Endothelial cell (in vitro differentiated cells): ENCODE measurements at regions not wholly inside any gene's neighbourhood (a gene's known extent, or its start where the extent isn't known, plus 50 kb on each side); places are given as distances from the start of the nearest gene placed in this dataset.

Experiments
- DNase-seq: peaks from one replicate; pipeline ENCODE4 v3.0.0; 2021; ENCODE audit warnings: low spot score
- H3K27ac Mint-ChIP-seq: one replicate; pipeline ENCODE4 v1.8.0; 2021; ENCODE audit warnings: mixed read lengths, inconsistent platforms; ENCODE audit not compliant: unreplicated experiment
- H3K27me3 Mint-ChIP-seq: one replicate; pipeline ENCODE4 v1.8.0; 2021; ENCODE audit warnings: mild to moderate bottlenecking, moderate library complexity, mixed read lengths, inconsistent platforms; ENCODE audit not compliant: unreplicated experiment
- H3K36me3 Mint-ChIP-seq: one replicate; pipeline ENCODE4 v1.8.0; 2021; ENCODE audit warnings: mild to moderate bottlenecking, low read depth, mixed read lengths, inconsistent platforms; ENCODE audit not compliant: unreplicated experiment
- H3K4me1 Mint-ChIP-seq: one replicate; pipeline ENCODE4 v1.8.0; 2021; ENCODE audit warnings: mild to moderate bottlenecking, mixed read lengths, inconsistent platforms; ENCODE audit not compliant: unreplicated experiment
- H3K4me3 Mint-ChIP-seq: one replicate; pipeline ENCODE4 v1.8.0; 2021; ENCODE audit warnings: mild to moderate bottlenecking, mixed read lengths, inconsistent platforms; ENCODE audit not compliant: unreplicated experiment
- H3K9me3 Mint-ChIP-seq: one replicate; pipeline ENCODE4 v1.8.0; 2021; ENCODE audit warnings: mixed read lengths, inconsistent platforms; ENCODE audit not compliant: unreplicated experiment
- CTCF ChIP-seq: fragments of 200-600 bp; sonication (generic); IDR thresholded peaks from one replicate; pipeline ENCODE4 v1.5.0; 2021; ENCODE audit warnings: antibody characterized with exemption; ENCODE audit not compliant: unreplicated experiment

- Mint-ChIP-seq H3K36me3 (no peaks in the 10 kb centered on the region), H3K27ac (no peak overlapping the region), H3K27me3 (no peaks in the 10 kb centered on the region), H3K4me3 (no peak overlapping the region), H3K9me3 (no peaks in the 10 kb centered on the region), H3K4me1 (no peaks in the 10 kb centered on the region)
- DNase-seq: no peak
- no peak for TF ChIP-seq CTCF
Observed at GRCh38 chr4:141957416-141957815, 321.0 kb downstream of the IL15 start.

GRCh38 chr4:141962486-141962885 lies 326.1 kb downstream of the IL15 start:
- no peak overlapping the region for H3K27ac Mint-ChIP-seq

GRCh38 chr4:141971869-141972268 lies 335.5 kb downstream of the IL15 start:
- H3K27me3 Mint-ChIP-seq: peaks cover 2% of the 10 kb centered on the region
- peak overlapping the region; percentile 41 for H3K27ac Mint-ChIP-seq
- no peaks in the 10 kb centered on the region for H3K9me3 Mint-ChIP-seq
- H3K36me3 Mint-ChIP-seq: peaks cover 7% of the 10 kb centered on the region
- DNase-seq: no peak
- no peak for TF ChIP-seq CTCF
- H3K4me1 Mint-ChIP-seq: no peaks in the 10 kb centered on the region
- no peak overlapping the region for H3K4me3 Mint-ChIP-seq

More at GRCh38 chr4:141962486-141962885, 326.1 kb downstream of the IL15 start:
- no peaks in the 10 kb centered on the region for H3K27me3 Mint-ChIP-seq
- no peaks in the 10 kb centered on the region for H3K4me1 Mint-ChIP-seq
- TF ChIP-seq CTCF: no peak
- no peak overlapping the region for H3K4me3 Mint-ChIP-seq
- H3K9me3 Mint-ChIP-seq: no peaks in the 10 kb centered on the region
- no peak for DNase-seq
- H3K36me3 Mint-ChIP-seq: no peaks in the 10 kb centered on the region

GRCh38 chr4:141972950-141973349 lies 336.6 kb downstream of the IL15 start:
- no peak for TF ChIP-seq CTCF
- H3K27ac Mint-ChIP-seq: no peak overlapping the region
- H3K4me1 Mint-ChIP-seq: no peaks in the 10 kb centered on the region
- no peak overlapping the region for H3K4me3 Mint-ChIP-seq
- H3K36me3 Mint-ChIP-seq: peaks cover 7% of the 10 kb centered on the region
- peaks cover 2% of the 10 kb centered on the region for H3K27me3 Mint-ChIP-seq
- no peaks in the 10 kb centered on the region for H3K9me3 Mint-ChIP-seq
- no peak for DNase-seq
